ENCODE measurements at regions not wholly inside any gene's neighbourhood (a gene's known extent, or its start where the extent isn't known, plus 50 kb on each side); places are given as distances from the start of the nearest gene placed in this dataset.

DNA sequence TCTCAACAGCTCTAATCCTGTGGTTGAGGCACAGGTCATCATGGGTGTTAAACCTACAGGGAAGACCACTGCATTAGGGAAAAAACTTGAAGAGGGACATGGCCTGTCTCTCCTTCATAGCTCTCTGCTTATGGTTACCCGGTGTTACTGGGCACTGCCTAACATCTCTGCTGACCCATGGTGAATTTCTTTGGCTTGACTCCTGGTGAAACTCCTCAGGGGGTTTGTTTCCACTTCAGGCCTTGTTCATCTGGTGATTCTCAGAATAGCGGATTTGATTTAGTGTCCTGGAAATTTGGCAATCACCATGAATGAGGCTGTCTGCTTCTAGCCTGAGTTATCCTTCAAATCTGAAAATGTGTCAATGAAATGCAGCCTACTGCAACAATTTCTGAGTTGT, 114.4 kb downstream of the ZNF518B start:
- Histone ChIP-seq H3K9ac (no peak overlapping the region), H3K9me3 (no peaks in the 10 kb centered on the region)

DNA sequence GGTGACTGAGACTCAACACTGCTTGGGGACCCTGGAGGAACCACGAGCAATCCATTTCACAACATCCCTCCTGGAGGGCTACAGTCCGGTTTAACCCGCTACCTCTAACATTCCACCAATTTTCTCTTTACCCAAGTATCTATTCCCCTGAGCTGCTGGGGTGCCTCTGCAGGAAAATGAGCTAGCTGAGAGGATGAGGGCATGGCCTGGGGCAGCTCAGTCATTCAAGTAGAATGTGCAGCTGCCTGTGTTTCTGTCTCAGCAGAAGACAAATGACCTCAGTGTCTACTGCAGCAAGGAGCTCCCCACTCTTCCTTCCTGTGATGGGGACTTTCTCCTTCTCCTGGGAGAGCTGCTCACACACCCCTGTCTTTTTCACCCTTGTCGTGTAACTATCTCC, 120.8 kb downstream of the ZNF518B start:
- Histone ChIP-seq H4K20me1 (no peaks in the 10 kb centered on the region), H3K27ac (no peak overlapping the region), H3K9ac (no peak overlapping the region), H3K36me3 (no peaks in the 10 kb centered on the region), H3K4me1 (no peaks in the 10 kb centered on the region), H3K4me2 (no peak overlapping the region), H3K9me3 (peaks cover 5% of the 10 kb centered on the region; the same call in 1 of the 2 replicates), H3K4me3 (no peak overlapping the region), H3K27me3 (no peaks in the 10 kb centered on the region)
- no peak for TF ChIP-seq Cebpa-rat (IDR thresholded peaks at IDR 0.05)

More for the DNA sequence above, 114.4 kb downstream of the ZNF518B start:
- H3K4me1 ChIP-seq, result no peaks in the 10 kb centered on the region
- no peak for TF ChIP-seq Cebpa-rat (IDR thresholded peaks at IDR 0.05)
- H3K27ac ChIP-seq, result no peak overlapping the region
- no peaks in the 10 kb centered on the region for H3K36me3 ChIP-seq
- no peak overlapping the region for H3K4me2 ChIP-seq
- no peak overlapping the region for H3K4me3 ChIP-seq
- H4K20me1 ChIP-seq, result no peaks in the 10 kb centered on the region
- H3K27me3 ChIP-seq, result no peaks in the 10 kb centered on the region

DNA sequence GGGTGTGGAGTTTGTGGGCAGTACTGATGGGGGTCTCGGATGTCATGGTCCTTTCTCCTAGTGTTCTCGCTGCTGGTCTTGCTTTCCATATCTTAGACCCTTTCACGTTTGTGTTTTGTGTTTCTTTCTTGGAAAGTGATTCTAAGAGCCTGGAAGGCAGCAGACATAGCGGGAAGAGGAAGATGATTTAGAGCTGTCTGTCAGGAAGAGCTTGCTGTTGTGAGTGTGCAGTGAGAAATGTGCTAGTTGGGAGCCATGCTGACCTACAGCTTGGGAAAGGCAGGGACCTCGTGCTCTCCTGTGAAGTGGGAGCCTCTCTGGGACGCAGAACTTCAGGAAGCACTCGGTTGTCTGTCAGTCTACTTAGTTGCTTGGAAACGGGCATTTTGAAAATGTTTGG, 122.2 kb downstream of the ZNF518B start:
- Histone ChIP-seq H3K4me2 (no peak overlapping the region), H3K27ac (no peak overlapping the region), H4K20me1 (no peaks in the 10 kb centered on the region), H3K9ac (no peak overlapping the region), H3K9me3 (peaks cover 5% of the 10 kb centered on the region; the same call in 1 of the 2 replicates), H3K4me3 (no peak overlapping the region), H3K4me1 (no peaks in the 10 kb centered on the region), H3K36me3 (no peaks in the 10 kb centered on the region), H3K27me3 (no peaks in the 10 kb centered on the region)
- TF ChIP-seq Cebpa-rat (IDR thresholded peaks at IDR 0.05), result no peak

DNA sequence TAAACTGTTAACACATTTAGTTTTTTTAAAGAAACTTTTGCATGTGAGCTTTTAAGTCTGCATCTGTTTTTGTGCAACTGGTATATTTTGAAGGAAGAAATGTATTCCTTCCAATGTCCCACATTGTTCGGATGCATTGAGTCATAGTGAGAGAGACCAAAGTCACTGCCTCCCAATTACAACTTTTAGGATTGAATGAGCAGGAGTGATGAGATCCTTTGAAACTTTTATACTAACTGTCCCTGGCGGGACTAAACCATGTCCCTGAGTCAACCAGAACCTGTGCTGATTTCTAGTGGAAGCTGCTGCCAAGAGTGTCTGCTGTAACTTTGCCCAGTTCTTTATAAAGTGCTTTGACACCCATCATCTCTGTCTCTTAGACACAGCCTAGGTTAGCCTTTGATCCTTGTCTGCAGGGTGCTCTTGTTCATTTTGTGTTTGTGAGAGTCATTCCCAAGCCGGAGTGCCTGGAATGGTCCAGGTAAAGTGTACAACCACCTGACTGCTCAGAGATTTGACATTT, 122.7 kb downstream of the ZNF518B start:
- Histone ChIP-seq H3K27me3 (no peaks in the 10 kb centered on the region), H3K4me3 (no peak overlapping the region), H3K4me1 (no peaks in the 10 kb centered on the region), H3K36me3 (no peaks in the 10 kb centered on the region), H3K4me2 (no peak overlapping the region), H3K9me3 (peaks cover 5% of the 10 kb centered on the region; the same call in 1 of the 2 replicates), H3K9ac (no peak overlapping the region), H4K20me1 (no peaks in the 10 kb centered on the region), H3K27ac (no peak overlapping the region)
- no peak for TF ChIP-seq Cebpa-rat (IDR thresholded peaks at IDR 0.05)

DNA sequence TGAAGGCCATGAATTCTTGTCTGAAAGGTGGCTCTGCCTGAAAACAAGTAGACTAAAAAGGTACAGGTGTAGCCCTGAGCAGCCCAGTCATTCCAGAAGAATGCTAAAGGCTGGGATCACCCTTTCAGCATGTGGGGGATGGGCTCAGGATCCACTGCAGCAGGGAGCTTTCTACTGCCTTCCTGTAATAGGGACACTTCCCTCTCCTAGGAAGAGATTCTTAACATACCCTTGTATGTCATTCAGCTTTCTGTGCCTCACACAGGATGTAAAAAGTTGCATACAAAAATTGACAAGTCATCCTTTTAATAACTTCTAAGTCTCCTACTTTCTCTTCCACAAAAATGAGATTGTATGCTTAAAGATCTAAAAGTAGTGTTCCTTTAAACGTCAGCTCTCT, 123.3 kb downstream of the ZNF518B start:
- Histone ChIP-seq H4K20me1 (no peaks in the 10 kb centered on the region), H3K9me3 (peaks cover 5% of the 10 kb centered on the region; the same call in 1 of the 2 replicates), H3K27ac (no peak overlapping the region), H3K9ac (no peak overlapping the region), H3K27me3 (no peaks in the 10 kb centered on the region), H3K4me2 (no peak overlapping the region), H3K36me3 (no peaks in the 10 kb centered on the region), H3K4me3 (no peak overlapping the region), H3K4me1 (no peaks in the 10 kb centered on the region)
- TF ChIP-seq Cebpa-rat (IDR thresholded peaks at IDR 0.05), result no peak

DNA sequence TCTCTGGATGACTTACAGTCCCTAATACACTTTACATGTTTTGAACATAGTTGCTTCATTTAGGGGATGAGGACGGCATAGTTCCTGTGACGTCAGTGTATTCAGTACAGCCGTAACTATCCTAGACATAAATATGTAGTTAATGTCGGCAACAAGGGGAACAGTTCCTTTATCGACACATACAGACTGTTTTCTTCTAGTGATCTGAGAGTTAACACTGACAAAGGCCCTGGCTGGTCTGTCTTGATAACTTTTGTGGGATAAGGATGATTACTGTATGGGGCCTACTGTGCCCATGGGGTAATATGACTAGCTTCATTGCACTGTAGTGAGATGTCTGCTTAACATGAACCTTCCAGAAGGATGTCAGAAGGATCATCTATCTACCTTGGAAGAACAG, 131.2 kb downstream of the ZNF518B start:
- Histone ChIP-seq H3K36me3 (no peaks in the 10 kb centered on the region), H3K4me3 (no peak overlapping the region), H3K4me2 (no peak overlapping the region), H3K27ac (no peak overlapping the region), H4K20me1 (no peaks in the 10 kb centered on the region), H3K9ac (no peak overlapping the region), H3K9me3 (no peaks in the 10 kb centered on the region), H3K4me1 (peaks cover 8% of the 10 kb centered on the region), H3K27me3 (no peaks in the 10 kb centered on the region)
- TF ChIP-seq Cebpa-rat (IDR thresholded peaks at IDR 0.05), result no peak

DNA sequence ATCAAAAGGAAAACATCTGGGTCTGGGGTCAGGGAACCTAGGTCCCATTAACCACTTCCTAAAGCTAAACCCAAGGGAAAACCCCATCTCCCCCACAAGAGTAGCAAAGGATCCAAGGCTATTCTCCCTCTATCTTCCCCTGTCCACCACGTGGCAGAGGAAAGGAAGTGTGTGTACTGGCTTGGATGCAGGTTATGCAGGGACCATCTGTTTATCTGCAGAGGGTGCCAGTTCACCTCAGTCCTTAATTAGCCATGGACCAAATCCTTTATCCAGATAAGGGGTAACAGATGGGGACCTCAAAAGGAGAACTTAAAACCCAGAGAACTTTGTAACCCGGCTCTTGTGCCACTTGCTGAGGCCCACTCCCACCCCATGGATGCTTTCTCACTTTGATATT, 135.3 kb downstream of the ZNF518B start:
- no peaks in the 10 kb centered on the region for H3K36me3 ChIP-seq
- no peak overlapping the region for H3K4me3 ChIP-seq
- no peaks in the 10 kb centered on the region for H4K20me1 ChIP-seq
- H3K27me3 ChIP-seq, result no peaks in the 10 kb centered on the region
- no peak overlapping the region for H3K27ac ChIP-seq
- no peak overlapping the region for H3K9ac ChIP-seq
- H3K9me3 ChIP-seq, result no peaks in the 10 kb centered on the region
- H3K4me1 ChIP-seq, result peaks cover 8% of the 10 kb centered on the region
- TF ChIP-seq Cebpa-rat (IDR thresholded peaks at IDR 0.05), result no peak
- peak overlapping the region; percentile 27 for H3K4me2 ChIP-seq

DNA sequence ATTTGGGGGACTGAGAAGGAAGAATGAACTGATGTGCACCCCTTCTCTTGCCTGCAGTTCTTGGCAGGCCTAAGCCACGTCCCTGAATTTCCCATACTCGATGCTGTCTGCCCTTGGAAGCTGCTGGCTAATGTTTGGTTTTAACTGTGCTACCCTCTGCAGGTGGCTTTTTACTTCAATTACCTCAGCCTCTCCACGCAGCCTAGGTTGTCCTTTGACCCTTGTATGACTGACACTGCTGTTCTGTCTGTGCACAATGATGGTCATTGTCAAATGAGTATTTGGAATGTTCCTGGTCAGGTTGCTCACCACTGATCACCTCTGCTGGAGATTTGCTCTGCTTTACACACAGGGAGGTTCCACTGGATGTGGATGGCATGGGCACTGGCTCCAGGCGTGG, 137.1 kb downstream of the ZNF518B start:
- no peaks in the 10 kb centered on the region for H3K36me3 ChIP-seq
- peaks cover 8% of the 10 kb centered on the region for H3K4me1 ChIP-seq
- H3K4me2 ChIP-seq, result no peak overlapping the region
- H3K27ac ChIP-seq, result no peak overlapping the region
- H3K9ac ChIP-seq, result no peak overlapping the region
- no peak for TF ChIP-seq Cebpa-rat (IDR thresholded peaks at IDR 0.05)
- H3K27me3 ChIP-seq, result no peaks in the 10 kb centered on the region
- H3K4me3 ChIP-seq, result no peak overlapping the region
- no peaks in the 10 kb centered on the region for H3K9me3 ChIP-seq
- H4K20me1 ChIP-seq, result no peaks in the 10 kb centered on the region

DNA sequence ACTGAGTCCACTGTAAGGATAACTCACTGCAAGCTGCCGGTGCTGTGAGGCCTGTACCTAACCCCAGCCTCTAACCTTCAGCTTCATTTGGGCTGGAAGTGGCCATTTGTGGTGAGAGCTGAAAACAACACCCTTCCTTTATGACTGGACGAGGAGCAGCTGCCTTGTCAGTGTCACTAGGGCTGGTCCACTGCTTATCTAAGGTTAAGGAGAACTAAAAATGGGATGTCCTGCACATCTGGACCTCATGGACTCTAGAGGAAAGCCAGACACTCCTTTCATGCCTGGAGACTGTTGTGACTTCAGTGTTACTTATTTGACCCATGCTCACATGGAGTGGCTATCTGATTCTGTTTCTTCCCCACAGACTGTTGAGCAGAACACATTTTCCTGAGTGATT, 139.9 kb downstream of the ZNF518B start:
- TF ChIP-seq Cebpa-rat (IDR thresholded peaks at IDR 0.05), result no peak
- no peak overlapping the region for H3K9ac ChIP-seq
- H3K4me3 ChIP-seq, result no peak overlapping the region
- H3K4me2 ChIP-seq, result no peak overlapping the region
- no peaks in the 10 kb centered on the region for H3K27me3 ChIP-seq
- H3K27ac ChIP-seq, result no peak overlapping the region
- peaks cover 8% of the 10 kb centered on the region for H3K4me1 ChIP-seq
- H3K9me3 ChIP-seq, result no peaks in the 10 kb centered on the region
- no peaks in the 10 kb centered on the region for H3K36me3 ChIP-seq
- H4K20me1 ChIP-seq, result no peaks in the 10 kb centered on the region

DNA sequence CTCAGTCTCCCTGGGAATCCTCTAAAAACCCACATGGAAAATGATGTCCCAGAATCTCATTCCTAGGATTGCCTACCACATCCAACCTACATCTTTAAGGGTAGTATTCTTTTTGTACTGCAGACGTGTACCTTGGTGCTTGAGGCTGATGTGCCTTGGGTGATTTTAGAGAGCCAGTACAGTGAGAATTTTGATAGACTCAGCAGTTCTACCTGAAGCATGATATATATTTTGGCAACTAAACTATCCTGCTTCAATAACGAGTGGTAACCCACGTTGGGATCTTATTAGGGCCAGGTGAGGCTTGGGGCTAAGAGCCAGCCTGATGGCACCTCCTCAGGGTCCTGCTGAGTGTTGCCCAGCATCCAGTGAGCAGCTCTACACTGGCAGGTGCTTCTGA, 140.4 kb downstream of the ZNF518B start:
- no peaks in the 10 kb centered on the region for H3K9me3 ChIP-seq
- H3K4me2 ChIP-seq, result no peak overlapping the region
- TF ChIP-seq Cebpa-rat (IDR thresholded peaks at IDR 0.05), result no peak
- H3K27me3 ChIP-seq, result no peaks in the 10 kb centered on the region
- H3K9ac ChIP-seq, result no peak overlapping the region
- H4K20me1 ChIP-seq, result no peaks in the 10 kb centered on the region
- no peak overlapping the region for H3K27ac ChIP-seq
- H3K4me3 ChIP-seq, result no peak overlapping the region
- no peaks in the 10 kb centered on the region for H3K36me3 ChIP-seq
- peaks cover 4% of the 10 kb centered on the region for H3K4me1 ChIP-seq

DNA sequence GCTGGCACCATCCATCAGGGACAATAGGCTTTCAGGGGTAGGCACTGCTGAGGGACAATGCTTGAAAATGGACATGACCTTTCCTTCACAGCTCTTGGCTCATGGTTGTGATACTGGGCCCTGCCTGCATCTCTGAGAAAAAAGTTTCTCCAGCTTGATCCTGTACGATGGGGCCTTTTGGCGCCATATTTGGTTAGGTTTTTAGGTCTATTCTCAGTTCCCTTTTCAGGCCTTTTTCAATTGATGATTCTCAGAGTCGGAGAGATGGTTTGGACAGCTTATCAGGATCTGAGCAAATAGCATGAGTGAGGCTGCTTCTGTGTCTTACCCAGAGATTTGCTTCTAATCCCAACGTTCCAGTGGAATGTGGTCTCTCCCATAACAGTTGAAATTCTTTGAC, 141.6 kb downstream of the ZNF518B start:
- TF ChIP-seq Cebpa-rat (IDR thresholded peaks at IDR 0.05), result no peak
- Histone ChIP-seq H3K9ac (no peak overlapping the region), H4K20me1 (no peaks in the 10 kb centered on the region), H3K9me3 (no peaks in the 10 kb centered on the region), H3K4me2 (no peak overlapping the region), H3K4me1 (no peaks in the 10 kb centered on the region), H3K36me3 (no peaks in the 10 kb centered on the region), H3K4me3 (no peak overlapping the region), H3K27ac (no peak overlapping the region), H3K27me3 (no peaks in the 10 kb centered on the region)

Measured in BLaER1 (cell line).